NB4 (cell line): ENCODE measurements at regions not wholly inside any gene's neighbourhood (a gene's known extent, or its start where the extent isn't known, plus 50 kb on each side); places are given as distances from the start of the nearest gene placed in this dataset.

Experiments used
- MYC ChIP-seq: IDR thresholded peaks from 2 replicates; pipeline ENCODE4 v1.6.1; 2011; ENCODE audit warnings: low read depth, low read length
- POLR2A ChIP-seq: IDR thresholded peaks from 2 replicates; pipeline ENCODE4 v1.6.1; 2011; ENCODE audit warnings: mild to moderate bottlenecking; ENCODE audit not compliant: insufficient read length; ENCODE audit errors: extremely low read depth
- TF ChIP-seq, protein P1 (sequence below): IDR thresholded peaks from one replicate; pipeline ENCODE4 v1.5.1; 2012; ENCODE audit warnings: low read depth, low read length
- TF ChIP-seq, protein P2 (sequence below): IDR thresholded peaks from 2 replicates; pipeline ENCODE4 v1.6.1; 2011; ENCODE audit warnings: low read depth, low read length

DNA sequence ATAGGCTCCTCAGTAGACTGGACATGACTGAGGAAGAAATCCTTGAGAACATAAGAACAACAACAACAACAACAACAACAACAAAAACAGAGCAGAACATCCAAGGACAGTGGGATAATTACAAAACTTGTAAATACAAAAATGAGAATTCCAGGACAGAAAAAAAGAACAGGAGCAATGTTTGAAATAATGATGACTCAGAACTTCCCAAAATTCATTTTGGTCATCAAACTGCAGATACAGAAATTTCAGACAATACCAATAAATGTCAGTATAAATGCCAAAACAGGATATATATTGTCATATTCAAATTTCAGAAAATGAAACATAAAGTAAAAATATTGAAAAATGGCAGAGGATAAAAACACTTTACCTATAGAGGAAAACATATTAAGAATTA lies 259.0 kb downstream of the TRIM36 start:
- TF ChIP-seq, protein P1, sequence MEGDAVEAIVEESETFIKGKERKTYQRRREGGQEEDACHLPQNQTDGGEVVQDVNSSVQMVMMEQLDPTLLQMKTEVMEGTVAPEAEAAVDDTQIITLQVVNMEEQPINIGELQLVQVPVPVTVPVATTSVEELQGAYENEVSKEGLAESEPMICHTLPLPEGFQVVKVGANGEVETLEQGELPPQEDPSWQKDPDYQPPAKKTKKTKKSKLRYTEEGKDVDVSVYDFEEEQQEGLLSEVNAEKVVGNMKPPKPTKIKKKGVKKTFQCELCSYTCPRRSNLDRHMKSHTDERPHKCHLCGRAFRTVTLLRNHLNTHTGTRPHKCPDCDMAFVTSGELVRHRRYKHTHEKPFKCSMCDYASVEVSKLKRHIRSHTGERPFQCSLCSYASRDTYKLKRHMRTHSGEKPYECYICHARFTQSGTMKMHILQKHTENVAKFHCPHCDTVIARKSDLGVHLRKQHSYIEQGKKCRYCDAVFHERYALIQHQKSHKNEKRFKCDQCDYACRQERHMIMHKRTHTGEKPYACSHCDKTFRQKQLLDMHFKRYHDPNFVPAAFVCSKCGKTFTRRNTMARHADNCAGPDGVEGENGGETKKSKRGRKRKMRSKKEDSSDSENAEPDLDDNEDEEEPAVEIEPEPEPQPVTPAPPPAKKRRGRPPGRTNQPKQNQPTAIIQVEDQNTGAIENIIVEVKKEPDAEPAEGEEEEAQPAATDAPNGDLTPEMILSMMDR: no peak
- TF ChIP-seq, protein P2, sequence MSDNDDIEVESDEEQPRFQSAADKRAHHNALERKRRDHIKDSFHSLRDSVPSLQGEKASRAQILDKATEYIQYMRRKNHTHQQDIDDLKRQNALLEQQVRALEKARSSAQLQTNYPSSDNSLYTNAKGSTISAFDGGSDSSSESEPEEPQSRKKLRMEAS: no peak
- TF ChIP-seq POLR2A: no peak
- no peak for TF ChIP-seq MYC
